ENCODE measurements at regions not wholly inside any gene's neighbourhood (a gene's known extent, or its start where the extent isn't known, plus 50 kb on each side); places are given as distances from the start of the nearest gene placed in this dataset.
"Not testable (repeated sequence)": the region's sequence is repeated elsewhere in the genome, so short reads cannot be mapped to it uniquely, and the experiment has no call there.

GRCh38 chr16:5916711-5917191, 819.2 kb upstream of the EEF2KMT start:
- H3K4me3 ChIP-seq (ENCODE audit: low read length) = no peak overlapping the region
- DNase-seq (ENCODE audit: low read depth, low spot score) = no peak

GRCh38 chr16:5911241-5911640, 813.6 kb upstream of the EEF2KMT start:
- H3K4me3 ChIP-seq (ENCODE audit: low read length) = no peak overlapping the region
- DNase-seq (ENCODE audit: low read depth, low spot score) = no peak

- not testable (repeated sequence) for DNase-seq (ENCODE audit: low read depth, low spot score); H3K4me3 ChIP-seq (ENCODE audit: low read length)
Observed at GRCh38 chr16:5909556-5909955, 812.0 kb upstream of the EEF2KMT start.

GRCh38 chr16:5907544-5907943, 809.9 kb upstream of the EEF2KMT start:
- H3K4me3 ChIP-seq (ENCODE audit: low read length) = no peak overlapping the region
- DNase-seq (ENCODE audit: low read depth, low spot score) = no peak

- DNase-seq (ENCODE audit: low read depth, low spot score) = no peak
- H3K4me3 ChIP-seq (ENCODE audit: low read length) = no peak overlapping the region
Observed at GRCh38 chr16:5906351-5906750, 808.8 kb upstream of the EEF2KMT start.

- no peak for DNase-seq (ENCODE audit: low read depth, low spot score)
- no peak overlapping the region for H3K4me3 ChIP-seq (ENCODE audit: low read length)
Observed at GRCh38 chr16:5905935-5906334, 808.3 kb upstream of the EEF2KMT start.

- no peak overlapping the region for H3K4me3 ChIP-seq (ENCODE audit: low read length)
- DNase-seq (ENCODE audit: low read depth, low spot score) = no peak
Observed at GRCh38 chr16:5903832-5904231, 806.2 kb upstream of the EEF2KMT start.

GRCh38 chr16:5903153-5903552, 805.6 kb upstream of the EEF2KMT start:
- no peak overlapping the region for H3K4me3 ChIP-seq (ENCODE audit: low read length)
- no peak for DNase-seq (ENCODE audit: low read depth, low spot score)

- DNase-seq (ENCODE audit: low read depth, low spot score) = no peak
Observed at GRCh38 chr16:5900046-5900445, 802.5 kb upstream of the EEF2KMT start.

GRCh38 chr16:5895976-5896375, 798.4 kb upstream of the EEF2KMT start:
- no peak for DNase-seq (ENCODE audit: low read depth, low spot score)

More at GRCh38 chr16:5900046-5900445, 802.5 kb upstream of the EEF2KMT start:
- H3K4me3 ChIP-seq (ENCODE audit: low read length) = no peak overlapping the region

GRCh38 chr16:5895137-5895536, 797.5 kb upstream of the EEF2KMT start:
- no peak overlapping the region for H3K4me3 ChIP-seq (ENCODE audit: low read length)
- DNase-seq (ENCODE audit: low read depth, low spot score) = no peak

More at GRCh38 chr16:5895976-5896375, 798.4 kb upstream of the EEF2KMT start:
- H3K4me3 ChIP-seq (ENCODE audit: low read length) = no peak overlapping the region

GRCh38 chr16:5891296-5891695, 793.7 kb upstream of the EEF2KMT start:
- no peak overlapping the region for H3K4me3 ChIP-seq (ENCODE audit: low read length)
- DNase-seq (ENCODE audit: low read depth, low spot score) = no peak

GRCh38 chr16:5885521-5885920, 787.9 kb upstream of the EEF2KMT start:
- no peak overlapping the region for H3K4me3 ChIP-seq (ENCODE audit: low read length)
- DNase-seq (ENCODE audit: low read depth, low spot score) = no peak

GRCh38 chr16:5884996-5885395, 787.4 kb upstream of the EEF2KMT start:
- H3K4me3 ChIP-seq (ENCODE audit: low read length) = no peak overlapping the region
- DNase-seq (ENCODE audit: low read depth, low spot score) = no peak

GRCh38 chr16:5884339-5884738, 786.7 kb upstream of the EEF2KMT start:
- no peak overlapping the region for H3K4me3 ChIP-seq (ENCODE audit: low read length)

GRCh38 chr16:5882087-5882640, 784.6 kb upstream of the EEF2KMT start:
- H3K4me3 ChIP-seq (ENCODE audit: low read length) = no peak overlapping the region
- no peak for DNase-seq (ENCODE audit: low read depth, low spot score)

More at GRCh38 chr16:5884339-5884738, 786.7 kb upstream of the EEF2KMT start:
- DNase-seq (ENCODE audit: low read depth, low spot score) = no peak

- no peak overlapping the region for H3K4me3 ChIP-seq (ENCODE audit: low read length)
- DNase-seq (ENCODE audit: low read depth, low spot score) = no peak
Observed at GRCh38 chr16:5875416-5875815, 777.8 kb upstream of the EEF2KMT start.

- no peak for DNase-seq (ENCODE audit: low read depth, low spot score)
- H3K4me3 ChIP-seq (ENCODE audit: low read length) = no peak overlapping the region
Observed at GRCh38 chr16:5874899-5875298, 777.3 kb upstream of the EEF2KMT start.

- H3K4me3 ChIP-seq (ENCODE audit: low read length) = no peak overlapping the region
- DNase-seq (ENCODE audit: low read depth, low spot score) = no peak
Observed at GRCh38 chr16:5873221-5873620, 775.6 kb upstream of the EEF2KMT start.

- DNase-seq (ENCODE audit: low read depth, low spot score) = no peak
- no peak overlapping the region for H3K4me3 ChIP-seq (ENCODE audit: low read length)
Observed at GRCh38 chr16:5870886-5871691, 773.5 kb upstream of the EEF2KMT start.

- peak; percentile 79 for DNase-seq (ENCODE audit: low read depth, low spot score)
- no peak overlapping the region for H3K4me3 ChIP-seq (ENCODE audit: low read length)
Observed at GRCh38 chr16:5867250-5867649, 769.7 kb upstream of the EEF2KMT start.

Data from Jurkat, Clone E6-1 (cell line).